Islet precursor cell (in vitro differentiated cells): ENCODE measurements at regions not wholly inside any gene's neighbourhood (a gene's known extent, or its start where the extent isn't known, plus 50 kb on each side); places are given as distances from the start of the nearest gene placed in this dataset.
A peak's percentile ranks its signal among the peaks of the same experiment; 100 is the strongest.

Experiments used
- DNase-seq: peaks from one replicate; pipeline ENCODE4 v3.0.0-alpha.2; 2018

DNA sequence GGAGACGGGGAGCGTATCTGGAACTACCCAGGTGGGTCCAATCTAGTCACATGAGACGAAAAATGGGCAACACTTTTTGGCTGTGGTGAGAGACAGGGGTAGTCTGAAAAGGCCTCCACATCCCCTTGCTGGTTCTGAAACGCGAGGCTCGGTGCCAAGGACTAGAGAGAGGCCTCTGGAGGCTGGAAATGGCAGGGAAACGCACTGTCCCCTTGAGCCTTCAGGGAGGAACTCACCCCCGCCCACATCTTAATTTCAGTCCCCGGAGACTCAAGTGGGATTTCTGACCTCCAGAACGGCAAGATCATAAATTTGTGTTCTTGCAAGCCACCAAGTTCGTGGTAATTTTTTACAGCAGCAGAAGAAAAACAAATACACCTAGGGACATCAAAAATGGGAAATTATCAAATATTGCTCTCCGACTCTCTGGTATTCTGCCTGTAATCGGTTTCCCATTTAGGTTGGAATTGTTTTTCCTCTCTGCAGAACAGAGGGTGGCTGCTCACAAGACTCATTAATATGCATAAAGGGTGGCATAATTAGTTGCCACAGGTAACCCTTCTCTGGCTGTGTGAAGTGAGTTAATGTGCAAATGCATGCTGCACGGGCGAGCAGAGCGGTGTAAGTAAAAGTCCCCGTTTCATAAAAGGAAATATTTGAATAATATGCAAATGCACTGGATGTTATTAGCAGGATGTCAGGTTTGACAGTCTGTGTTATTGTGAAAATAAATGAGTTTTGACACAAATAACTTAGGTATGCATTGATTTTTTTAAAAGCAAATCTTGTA, 185.7 kb downstream of the ARRDC4 start:
- no peak for DNase-seq

DNA sequence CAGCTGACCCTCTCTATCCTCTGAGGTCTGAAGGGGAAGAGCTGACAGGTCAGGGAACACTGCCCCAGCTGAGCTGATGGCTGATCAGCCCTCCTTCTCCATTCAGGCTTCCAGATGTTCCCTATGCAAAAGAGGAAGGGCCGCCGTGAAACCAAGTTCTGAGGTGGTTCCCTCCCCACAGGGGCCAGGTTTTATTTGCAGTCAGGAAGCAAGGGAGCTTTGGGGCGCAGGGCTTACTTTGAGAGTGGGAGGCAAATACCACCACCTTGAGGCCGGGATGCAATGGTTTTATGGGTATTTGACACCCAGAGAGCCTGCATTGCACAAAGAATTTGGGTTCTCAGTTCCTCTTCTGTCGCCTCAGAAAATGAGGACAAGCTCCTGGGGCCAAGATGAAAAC, 186.9 kb downstream of the ARRDC4 start:
- DNase-seq: no peak

DNA sequence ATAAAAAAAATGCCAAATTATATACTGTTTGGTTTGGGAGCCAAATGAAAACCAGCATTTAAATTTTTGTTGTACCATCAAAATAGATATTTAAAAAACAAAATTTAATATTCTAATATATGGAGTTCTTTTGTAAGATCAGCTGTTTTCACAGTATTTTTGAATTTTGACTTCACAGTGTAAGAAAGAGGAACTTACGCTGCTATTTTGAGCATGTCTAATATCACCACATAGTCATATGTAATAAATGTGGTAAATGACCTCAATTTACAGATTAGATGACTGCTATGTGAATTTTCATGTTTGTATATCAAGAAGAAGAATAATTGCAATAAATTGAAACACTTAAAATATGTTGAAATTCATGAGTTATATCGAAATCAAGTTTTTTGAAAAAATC, 189.6 kb downstream of the ARRDC4 start:
- no peak for DNase-seq

DNA sequence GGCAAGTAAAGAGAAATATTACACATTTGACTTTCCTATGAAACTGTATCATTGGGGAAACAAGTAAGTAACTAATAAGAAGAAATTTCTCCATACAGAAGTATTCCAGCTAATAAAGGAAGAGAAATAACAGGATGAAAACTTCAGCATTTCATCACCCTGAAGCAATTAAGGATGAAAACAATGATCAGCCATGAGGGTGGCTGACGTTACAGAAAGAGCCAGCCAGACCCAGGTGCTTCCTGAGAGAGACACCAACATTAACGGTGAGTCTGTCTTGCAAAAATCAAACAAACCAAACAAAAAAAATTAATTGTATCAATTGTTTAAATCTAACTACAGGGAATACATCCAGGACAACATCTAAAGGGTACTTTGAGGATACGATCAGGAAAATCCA, 190.0 kb downstream of the ARRDC4 start:
- DNase-seq: no peak

DNA sequence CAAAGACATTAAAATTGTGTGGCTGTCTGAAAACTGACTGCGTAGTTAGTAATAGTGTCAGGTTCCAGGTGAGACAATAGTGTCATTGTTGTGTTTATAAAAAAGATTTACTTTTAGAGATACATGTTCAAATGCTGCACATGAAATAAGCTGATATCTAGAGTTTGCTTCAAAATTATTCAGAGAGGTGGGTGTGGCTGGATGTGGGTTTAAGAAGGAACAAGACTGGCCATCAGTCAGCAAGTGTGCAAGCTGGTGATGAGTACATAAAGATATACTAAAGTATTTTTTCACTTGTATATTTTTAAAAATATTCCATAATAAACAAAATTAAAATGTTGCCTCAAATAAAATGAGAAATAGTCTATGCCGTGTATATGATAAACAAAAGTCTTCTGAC, 190.6 kb downstream of the ARRDC4 start:
- DNase-seq: no peak

DNA sequence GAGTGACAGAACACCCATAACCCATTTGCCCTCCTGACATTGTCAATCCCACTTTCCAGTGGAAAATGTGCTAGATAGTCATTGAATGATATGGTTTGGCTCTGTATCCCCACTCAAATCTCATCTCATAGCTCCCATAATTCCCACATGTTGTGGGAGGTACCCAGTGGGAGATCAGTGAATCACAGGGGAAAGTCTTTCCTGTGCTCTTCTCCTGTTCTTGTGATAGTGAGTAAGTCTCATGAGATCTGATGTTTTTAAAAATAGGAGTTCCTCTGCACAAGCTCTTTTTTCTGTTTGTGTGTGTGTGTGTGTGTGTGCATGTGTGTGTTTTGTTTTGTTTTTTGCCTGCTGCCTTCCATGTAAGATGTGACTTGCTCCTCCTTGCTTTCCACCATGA, 191.7 kb downstream of the ARRDC4 start:
- DNase-seq: no peak

DNA sequence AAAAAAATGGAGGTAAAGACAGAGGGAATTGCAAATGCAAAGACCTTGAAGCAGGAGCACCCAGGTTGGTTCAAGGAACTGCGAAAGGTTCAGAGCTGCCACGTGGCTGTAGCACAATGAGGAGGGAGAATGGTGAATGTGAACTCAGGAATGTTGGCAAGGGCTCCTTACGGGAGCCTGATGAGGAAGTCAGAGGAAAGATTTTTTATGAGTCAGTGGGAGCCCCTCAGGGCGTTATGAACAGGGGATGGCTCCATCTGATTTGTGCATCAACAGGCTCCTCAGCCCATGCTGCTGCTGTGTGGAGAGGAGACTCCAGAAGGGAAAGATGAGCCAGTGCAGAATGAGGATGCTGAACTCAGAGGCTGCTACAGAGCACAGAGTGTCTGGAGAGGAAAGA, 194.4 kb downstream of the ARRDC4 start:
- DNase-seq: peak; percentile 94

DNA sequence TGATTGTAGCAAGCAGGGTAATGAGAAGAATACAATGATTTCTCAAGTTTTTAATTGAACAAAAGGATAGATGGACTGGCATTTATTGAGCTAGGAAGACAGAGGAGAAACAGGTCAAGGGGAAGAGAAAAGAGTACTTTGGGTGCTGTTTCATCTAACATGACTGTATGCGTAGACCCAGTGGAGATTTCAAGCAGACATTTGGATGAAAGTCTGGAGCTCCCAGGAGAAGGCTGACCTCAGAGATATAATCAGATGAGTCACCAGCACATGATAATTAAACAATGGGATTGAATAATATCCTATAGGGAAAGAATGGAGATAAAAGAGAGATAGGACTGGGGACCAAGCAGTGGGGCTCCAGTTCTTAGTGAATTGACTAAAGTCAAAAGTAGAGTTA, 194.9 kb downstream of the ARRDC4 start:
- no peak for DNase-seq

DNA sequence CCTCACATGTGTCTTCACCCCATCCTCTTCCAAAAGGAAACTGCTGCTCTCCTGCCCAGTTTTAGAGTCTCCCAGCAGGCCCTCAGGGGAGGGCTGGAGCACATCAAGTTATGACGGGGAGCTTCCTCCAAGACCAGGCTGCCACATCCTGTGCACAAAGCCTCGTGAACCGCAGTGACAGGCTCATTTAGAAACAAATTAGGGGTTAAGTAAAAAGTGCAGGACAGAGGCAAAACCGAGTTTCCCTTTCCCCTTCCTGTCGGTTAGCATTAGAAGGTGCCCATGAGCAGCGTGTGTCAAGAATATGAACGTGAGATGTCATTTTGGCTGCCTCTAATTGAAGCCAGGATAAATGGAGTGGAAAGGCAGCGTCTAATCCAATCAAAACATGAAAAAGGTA, 199.7 kb downstream of the ARRDC4 start:
- DNase-seq: no peak

DNA sequence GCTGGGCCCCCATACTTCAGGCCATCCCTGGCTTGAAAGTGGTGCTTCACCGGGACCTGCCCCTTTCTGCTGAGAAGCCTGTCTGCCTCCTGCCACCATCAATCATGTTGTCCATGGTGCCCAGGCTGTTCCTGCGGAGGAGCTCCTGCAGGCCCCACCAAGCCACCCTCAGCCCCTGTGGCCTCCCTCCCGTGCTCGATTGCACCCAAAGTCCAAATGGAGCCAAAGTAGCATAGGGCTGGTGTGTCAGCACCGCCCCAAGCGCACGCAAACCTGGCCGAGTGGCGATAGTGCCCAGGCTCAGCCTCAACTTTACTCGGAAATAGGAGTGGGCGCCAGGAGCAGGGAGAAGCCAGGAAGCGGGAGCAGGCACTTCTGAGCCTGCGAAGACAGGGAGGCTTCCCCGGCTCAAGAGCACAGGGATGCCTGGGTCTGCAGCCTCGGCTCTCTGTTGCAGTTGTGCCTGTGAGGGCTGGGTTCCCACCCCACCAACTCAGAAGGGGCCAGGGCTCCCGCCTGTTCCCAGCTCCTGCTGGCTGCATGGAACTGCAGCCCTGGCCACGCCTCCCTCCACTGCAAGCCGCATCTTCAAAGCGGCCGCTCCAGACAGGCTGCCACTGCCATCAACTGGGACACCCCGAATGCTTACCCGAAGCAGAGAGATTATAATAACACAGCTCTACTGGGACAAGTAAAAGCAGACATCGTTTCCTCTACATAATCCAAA, 203.0 kb downstream of the ARRDC4 start:
- no peak for DNase-seq

DNA sequence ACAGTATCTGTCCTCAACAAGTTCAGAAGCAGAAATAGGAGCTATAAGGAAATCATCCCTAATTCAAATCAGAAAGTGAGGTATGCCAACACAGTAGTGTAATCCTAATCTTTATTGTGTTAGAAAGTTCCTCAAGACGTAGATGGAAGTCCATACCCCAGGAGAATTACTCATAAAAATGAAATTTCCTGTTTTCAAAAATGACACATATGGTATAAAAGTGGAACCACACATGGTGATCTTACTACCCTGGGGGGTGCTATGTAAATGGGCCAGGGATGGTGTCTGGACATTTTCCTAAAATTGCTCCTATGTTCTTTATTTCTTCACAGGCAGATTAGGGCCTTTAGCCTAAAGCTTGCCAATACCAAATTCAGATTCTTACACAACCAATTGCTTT, 204.1 kb downstream of the ARRDC4 start:
- no peak for DNase-seq

DNA sequence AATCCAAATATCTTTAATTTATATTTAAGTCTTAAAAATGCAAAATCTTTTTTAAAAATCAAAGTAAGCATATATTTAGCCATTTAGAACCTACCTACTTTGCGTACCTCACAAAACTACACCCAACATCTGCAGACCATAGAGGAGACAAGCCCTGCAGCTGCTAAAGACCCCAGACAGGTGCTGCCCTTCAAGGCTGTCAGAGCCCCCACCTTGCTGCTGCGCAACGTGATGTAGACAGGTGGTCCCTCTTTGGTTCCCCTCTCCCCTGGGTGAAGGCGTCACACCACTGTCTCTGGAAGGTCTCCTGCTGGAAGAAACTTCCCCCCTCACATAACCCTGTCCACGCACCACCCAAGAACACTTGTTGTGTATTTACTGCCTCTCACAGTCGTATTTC, 204.5 kb downstream of the ARRDC4 start:
- no peak for DNase-seq

DNA sequence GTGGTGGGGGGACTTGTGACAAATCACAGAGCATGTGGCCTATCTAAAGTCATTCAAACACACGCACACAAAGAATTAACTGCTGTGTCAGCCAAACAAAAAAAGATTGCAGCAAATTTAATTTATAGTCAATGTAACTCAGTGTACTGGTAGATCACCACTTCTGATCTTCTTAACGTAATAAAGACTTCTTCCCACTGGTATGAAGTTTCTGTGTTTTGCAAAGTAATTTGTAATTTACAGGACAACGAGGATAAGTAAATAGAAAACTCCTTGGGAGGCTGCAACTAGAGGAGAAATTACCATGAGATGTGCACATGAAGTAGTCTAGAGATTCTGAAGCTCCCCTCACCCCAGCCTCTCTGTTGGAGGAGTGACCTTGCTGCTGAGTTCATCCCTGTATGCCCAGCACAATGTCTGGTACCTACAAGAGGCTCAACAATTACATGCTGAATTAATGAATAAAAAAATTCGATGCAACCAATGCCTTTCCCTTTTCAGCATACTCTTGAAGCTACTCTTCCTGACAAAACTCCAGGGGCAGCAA, 207.3 kb downstream of the ARRDC4 start:
- no peak for DNase-seq

DNA sequence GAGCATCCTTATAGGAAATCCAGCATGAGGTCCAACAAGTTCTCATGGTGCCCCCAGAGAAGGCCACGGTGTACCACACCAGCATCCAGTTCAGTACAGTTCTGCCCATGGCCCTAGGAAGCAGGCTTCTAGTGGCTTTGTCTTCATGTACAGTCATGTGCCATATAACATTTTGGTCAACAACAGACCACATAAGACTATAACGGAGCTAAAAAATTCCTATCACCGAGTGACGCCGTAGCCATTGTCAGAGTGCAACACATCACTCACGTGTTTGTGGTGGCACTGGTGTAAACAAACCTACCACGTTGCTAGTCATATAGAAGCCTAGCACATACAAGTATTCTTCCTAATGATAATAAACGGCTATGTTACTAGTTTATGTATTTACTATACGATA, 209.0 kb downstream of the ARRDC4 start:
- DNase-seq: no peak

DNA sequence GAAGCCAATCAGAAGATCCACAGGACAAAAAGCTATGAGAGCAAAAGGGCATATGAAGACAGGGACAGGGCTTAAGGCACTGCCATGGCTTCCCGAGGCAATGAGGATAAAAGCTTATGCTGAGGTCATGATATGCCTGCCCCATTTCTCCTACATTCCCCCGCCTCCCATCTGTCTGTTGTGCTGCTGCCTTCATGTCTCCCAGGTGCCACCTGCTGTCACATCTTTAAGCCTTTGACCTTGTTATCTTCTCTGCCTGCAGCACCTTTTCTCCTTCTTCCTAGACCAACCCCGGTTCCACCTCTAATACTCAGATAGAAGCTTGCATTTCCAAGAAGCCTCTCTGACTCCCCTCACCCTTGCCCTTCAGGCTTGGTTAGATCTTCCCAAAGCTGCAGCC, 213.8 kb downstream of the ARRDC4 start:
- no peak for DNase-seq

DNA sequence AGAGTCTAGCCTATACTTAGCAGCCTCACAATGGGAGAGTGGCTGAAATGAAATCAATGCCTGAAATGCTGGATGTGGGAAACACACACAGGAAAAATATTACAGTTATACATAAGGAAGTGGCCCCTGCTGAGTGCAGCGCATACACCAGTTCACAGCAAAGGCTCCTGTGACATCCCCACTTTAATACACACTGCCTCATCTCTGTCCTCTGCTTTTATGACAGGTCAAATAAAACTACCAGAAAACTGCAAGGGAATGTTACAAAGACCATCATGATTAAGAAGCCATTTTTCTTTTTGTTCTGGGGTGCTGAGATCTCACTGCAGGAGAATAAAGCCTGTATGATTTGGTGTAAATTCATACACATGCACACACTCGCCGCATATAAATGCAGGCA, 214.3 kb downstream of the ARRDC4 start:
- no peak for DNase-seq

DNA sequence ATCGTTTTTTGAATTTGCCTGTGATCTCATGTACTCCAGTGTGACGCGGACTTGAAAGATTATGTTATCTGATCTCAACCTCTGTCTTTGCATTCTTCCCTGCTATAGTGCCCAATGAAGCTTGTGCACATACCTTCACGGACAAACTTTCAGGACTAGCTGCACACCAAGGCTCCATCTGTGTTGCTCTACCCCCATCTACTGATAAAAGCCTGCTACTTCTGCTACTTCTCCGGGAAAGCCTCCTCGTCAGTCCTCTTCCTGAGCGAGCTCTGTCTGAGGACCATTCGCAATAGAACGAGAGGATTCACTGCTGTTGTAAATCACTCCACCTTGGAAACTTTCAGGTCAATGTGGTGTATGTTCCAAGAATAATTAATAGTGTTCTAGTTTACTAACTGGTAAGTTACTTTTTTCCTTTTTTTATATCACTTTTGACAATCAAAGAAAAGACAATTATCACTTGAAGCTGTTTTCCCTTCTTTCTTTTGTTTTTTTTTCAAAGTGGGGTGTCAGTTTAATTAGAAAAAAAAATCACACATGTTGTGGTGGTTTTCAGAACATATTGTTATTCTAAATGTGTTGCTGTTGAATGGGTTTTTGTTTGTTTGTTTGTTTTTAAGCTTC, 217.6 kb downstream of the ARRDC4 start:
- peak; percentile 89 for DNase-seq

DNA sequence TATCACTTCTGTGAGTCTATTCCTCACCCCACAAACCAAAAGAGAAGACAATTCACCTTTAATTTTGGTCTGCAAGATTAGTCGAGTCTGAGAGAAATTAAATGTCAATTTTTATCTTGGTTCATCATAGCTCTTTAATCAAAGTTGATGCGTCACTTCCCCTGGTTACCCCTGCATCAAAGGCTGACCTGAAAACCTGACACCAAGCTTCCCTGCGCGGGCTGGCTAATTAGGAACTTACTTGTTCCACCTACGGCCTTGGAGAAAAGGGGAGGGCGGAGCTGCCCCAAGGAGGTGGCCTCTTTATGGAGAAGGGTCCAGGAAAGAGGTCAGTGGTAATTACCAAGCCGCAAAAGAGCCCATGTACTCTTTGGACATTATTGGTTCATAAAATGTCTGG, 218.4 kb downstream of the ARRDC4 start:
- DNase-seq: no peak

DNA sequence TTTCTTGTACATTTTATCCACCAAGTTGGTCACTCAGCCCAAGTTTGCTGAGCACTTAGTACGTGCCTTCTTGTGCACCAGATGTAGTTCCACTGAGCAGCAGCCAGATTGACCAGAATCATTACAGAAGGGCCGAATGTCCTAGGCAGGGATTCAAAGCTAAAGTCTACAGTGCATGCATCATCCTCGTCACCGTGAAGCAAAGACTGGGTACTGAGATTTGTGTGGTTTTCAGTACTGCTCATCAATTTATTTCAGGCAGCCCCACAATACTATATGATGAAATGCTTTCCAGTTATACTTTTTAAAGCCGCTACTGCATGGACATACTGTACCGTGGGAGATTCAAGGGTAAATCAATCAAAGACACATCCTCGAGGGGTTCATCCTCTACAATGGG, 227.0 kb downstream of the ARRDC4 start:
- DNase-seq: no peak

DNA sequence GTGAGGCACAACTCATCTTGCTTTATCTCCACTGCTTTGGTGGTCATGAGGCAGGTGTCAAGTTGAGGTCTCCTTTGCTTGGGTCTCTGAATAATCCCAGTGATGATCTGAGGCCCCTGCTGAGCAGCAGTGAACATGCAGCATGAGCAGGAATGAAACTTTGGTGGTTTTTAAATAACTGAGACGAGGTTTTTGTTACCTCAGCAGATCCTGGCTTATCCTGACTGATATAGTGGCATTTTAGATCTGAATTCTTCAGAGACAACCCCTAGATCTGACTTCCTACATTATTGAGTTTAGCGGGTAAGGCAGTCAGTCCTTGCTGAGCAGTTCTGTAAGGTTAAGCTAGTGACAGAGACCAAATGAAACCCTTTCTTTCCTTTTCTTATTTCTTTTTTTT, 230.4 kb downstream of the ARRDC4 start:
- no peak for DNase-seq

DNA sequence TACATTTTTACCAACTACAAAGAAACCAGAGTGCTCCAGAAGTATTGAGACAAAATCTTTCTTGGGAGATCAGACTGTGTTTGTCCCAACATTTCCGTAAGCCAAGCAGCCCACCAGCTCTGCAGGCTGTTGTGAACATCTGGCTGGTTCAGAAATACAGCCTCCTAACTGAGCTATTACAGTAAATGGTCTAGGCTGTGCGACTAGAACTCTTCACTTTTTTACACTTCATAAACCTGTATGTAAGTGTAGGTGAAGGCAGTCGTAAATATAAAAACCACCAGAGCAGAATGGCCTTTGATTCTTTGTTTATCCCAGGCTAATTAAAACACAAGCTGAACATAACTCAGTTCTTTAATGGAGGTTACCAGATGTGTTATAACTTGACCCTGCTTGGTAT, 235.3 kb downstream of the ARRDC4 start:
- DNase-seq: no peak

DNA sequence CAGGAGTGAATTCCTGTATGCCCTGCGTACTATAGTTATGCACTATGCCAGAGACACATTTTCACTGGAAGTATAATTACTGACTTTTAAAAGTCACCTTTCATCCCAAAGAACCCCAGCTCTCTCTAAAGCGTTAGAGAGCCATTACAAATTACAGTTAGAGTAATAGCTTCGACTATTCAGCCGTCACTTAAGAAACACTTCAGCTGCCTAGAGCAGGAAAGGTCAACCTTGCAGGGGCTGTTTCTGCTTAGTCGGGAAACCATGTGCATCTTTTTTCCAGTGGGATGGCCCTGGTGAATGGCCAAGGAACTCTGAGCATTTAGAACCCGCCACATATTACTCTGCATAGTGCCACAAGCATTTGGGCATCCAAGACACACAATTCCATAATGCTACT, 235.9 kb downstream of the ARRDC4 start:
- DNase-seq: no peak

DNA sequence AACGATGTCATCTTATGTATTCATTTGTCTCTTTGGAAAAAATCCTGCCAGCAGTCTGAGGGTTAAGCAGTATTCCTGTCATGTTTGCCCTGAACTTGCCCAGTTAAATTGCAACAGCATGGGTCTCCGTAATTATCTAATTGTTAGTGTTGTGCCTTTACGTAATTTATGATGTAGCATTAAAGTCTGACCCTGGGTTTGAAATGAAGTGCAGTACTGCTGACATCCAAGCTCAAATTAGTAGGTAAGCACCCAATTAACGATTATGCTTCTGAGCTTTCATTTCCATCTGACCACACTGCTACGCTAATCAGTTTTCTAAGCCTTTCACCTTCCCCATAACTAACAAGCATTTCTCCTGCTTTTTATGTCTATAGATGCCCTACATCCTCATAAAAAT, 241.8 kb downstream of the ARRDC4 start:
- DNase-seq: no peak
